Activated CD4-positive, alpha-beta T cell treated with anti-CD3 and anti-CD28 coated beads for 36 hours (primary cell): ENCODE measurements at regions not wholly inside any gene's neighbourhood (a gene's known extent, or its start where the extent isn't known, plus 50 kb on each side); places are given as distances from the start of the nearest gene placed in this dataset.
A peak's percentile ranks its signal among the peaks of the same experiment; 100 is the strongest.

Experiments used
- ATAC-seq: fragments of 200-7000 bp; cut with Tn5 transposase; one replicate; pipeline ENCODE4 v1.10.0; 2021; ENCODE audit warnings: mild to moderate bottlenecking, moderate library complexity
- CTCF ChIA-PET: fragments of 350-600 bp; sonication (Branson Sonifier 250); formaldehyde crosslinking; loops from one replicate; lab custom pipeline; 2021; ENCODE audit warnings: antibody characterized with exemption; lab: Charles Lee
- POLR2A ChIA-PET: fragments of 350-600 bp; sonication (Branson Sonifier 250); formaldehyde crosslinking; loops from one replicate; lab custom pipeline; 2021; ENCODE audit warnings: antibody characterized with exemption, inconsistent platforms; lab: Charles Lee
- DNase-seq: peaks from one replicate; pipeline ENCODE4 v3.0.0-alpha.2; 2020
- H3K27ac Mint-ChIP-seq: one replicate; pipeline ENCODE4 v1.8.0; 2021; ENCODE audit warnings: mixed read lengths
- H3K27me3 Mint-ChIP-seq: one replicate; pipeline ENCODE4 v1.8.0; 2021; ENCODE audit warnings: mixed read lengths
- H3K36me3 Mint-ChIP-seq: one replicate; pipeline ENCODE4 v1.8.0; 2021; ENCODE audit warnings: low read depth, mixed read lengths
- H3K4me1 Mint-ChIP-seq: one replicate; pipeline ENCODE4 v1.8.0; 2021; ENCODE audit warnings: mixed read lengths
- H3K4me3 Mint-ChIP-seq: one replicate; pipeline ENCODE4 v1.8.0; 2021; ENCODE audit warnings: mild to moderate bottlenecking, moderate library complexity, mixed read lengths
- H3K9me3 Mint-ChIP-seq: one replicate; pipeline ENCODE4 v1.8.0; 2021; ENCODE audit warnings: low read depth, mixed read lengths
- intact Hi-C, 2 experiments: fragments of 100-400 bp; cut with DNase I in 1 of 2; cut with micrococcal nuclease in 1 of 2; formaldehyde crosslinking; loops; one replicate each; pipeline versions ENCODE4 v1.14.2 to v1.15.1; 2022 to 2024; cut with DNase I, micrococcal nuclease

- intact Hi-C loops: no loop called here
- ChIA-PET CTCF (interaction anchor here (1.1 to 2.1 kb wide), 2 partner anchors 11 to 43 kb away, joined by 3 to 5 read pairs; no protein-coding TSS in a partner anchor), POLR2A (no interaction called here)
- H3K27ac Mint-ChIP-seq: no peak overlapping the region
- no peaks in the 10 kb centered on the region for H3K9me3 Mint-ChIP-seq
- H3K36me3 Mint-ChIP-seq: no peaks in the 10 kb centered on the region
- ATAC-seq: no peak
- H3K27me3 Mint-ChIP-seq: no peaks in the 10 kb centered on the region
- no peak for DNase-seq
- H3K4me1 Mint-ChIP-seq: no peaks in the 10 kb centered on the region
- no peak overlapping the region for H3K4me3 Mint-ChIP-seq
Observed at GRCh38 chr7:35581605-35582210, 113.2 kb downstream of the HERPUD2 start.

- H3K27ac Mint-ChIP-seq: no peak overlapping the region
- H3K9me3 Mint-ChIP-seq: no peaks in the 10 kb centered on the region
- ATAC-seq (no peak), DNase-seq (no peak)
- no peaks in the 10 kb centered on the region for H3K4me1 Mint-ChIP-seq
- no peaks in the 10 kb centered on the region for H3K36me3 Mint-ChIP-seq
- ChIA-PET POLR2A (no interaction called here), CTCF (no interaction called here)
- intact Hi-C loops: no loop called here
- H3K4me3 Mint-ChIP-seq: no peak overlapping the region
- H3K27me3 Mint-ChIP-seq: no peaks in the 10 kb centered on the region
Observed at GRCh38 chr7:35576031-35576573, 118.8 kb downstream of the HERPUD2 start.

- CTCF ChIA-PET: interaction anchor here (0.7 to 1.0 kb wide), 2 partner anchors 12 to 41 kb away, joined by 3 read pairs; no protein-coding TSS in a partner anchor
- DNase-seq: no peak
- H3K27me3 Mint-ChIP-seq: peaks cover 3% of the 10 kb centered on the region
Observed at GRCh38 chr7:35571611-35572240, 123.2 kb downstream of the HERPUD2 start.

GRCh38 chr7:35570937-35571336 lies 124.0 kb downstream of the HERPUD2 start:
- CTCF ChIA-PET: no interaction called here
- no peaks in the 10 kb centered on the region for H3K36me3 Mint-ChIP-seq
- DNase-seq (no peak), ATAC-seq (no peak)
- H3K4me3 Mint-ChIP-seq: no peak overlapping the region
- H3K9me3 Mint-ChIP-seq: no peaks in the 10 kb centered on the region
- POLR2A ChIA-PET: no interaction called here
- H3K27ac Mint-ChIP-seq: no peak overlapping the region
- H3K27me3 Mint-ChIP-seq: peaks cover 3% of the 10 kb centered on the region
- intact Hi-C loops: no loop called here
- H3K4me1 Mint-ChIP-seq: no peaks in the 10 kb centered on the region

More at GRCh38 chr7:35571611-35572240, 123.2 kb downstream of the HERPUD2 start:
- no peak overlapping the region for H3K4me3 Mint-ChIP-seq
- POLR2A ChIA-PET: no interaction called here
- intact Hi-C loops: no loop called here
- no peaks in the 10 kb centered on the region for H3K36me3 Mint-ChIP-seq
- H3K9me3 Mint-ChIP-seq: no peaks in the 10 kb centered on the region
- H3K27ac Mint-ChIP-seq: no peak overlapping the region
- no peak for ATAC-seq
- no peaks in the 10 kb centered on the region for H3K4me1 Mint-ChIP-seq

GRCh38 chr7:35565927-35566326 lies 129.0 kb downstream of the HERPUD2 start:
- ChIA-PET CTCF (interaction anchor here (0.5 kb wide), 1 partner anchor 25 kb away, joined by 3 read pairs; no protein-coding TSS in a partner anchor), POLR2A (no interaction called here)
- H3K9me3 Mint-ChIP-seq: no peaks in the 10 kb centered on the region
- intact Hi-C loops: no loop called here
- H3K27me3 Mint-ChIP-seq: peaks cover 10% of the 10 kb centered on the region
- no peak overlapping the region for H3K4me3 Mint-ChIP-seq
- no peaks in the 10 kb centered on the region for H3K36me3 Mint-ChIP-seq
- no peak for DNase-seq
- no peaks in the 10 kb centered on the region for H3K4me1 Mint-ChIP-seq
- no peak for ATAC-seq
- H3K27ac Mint-ChIP-seq: no peak overlapping the region

GRCh38 chr7:35558841-35559240 lies 136.1 kb downstream of the HERPUD2 start:
- intact Hi-C loops: no loop called here
- DNase-seq: no peak
- ChIA-PET CTCF (no interaction called here), POLR2A (no interaction called here)
- Mint-ChIP-seq H3K9me3 (no peaks in the 10 kb centered on the region), H3K4me3 (no peak overlapping the region), H3K36me3 (no peaks in the 10 kb centered on the region), H3K27me3 (peaks cover 3% of the 10 kb centered on the region), H3K27ac (no peak overlapping the region), H3K4me1 (no peaks in the 10 kb centered on the region)
- no peak for ATAC-seq

- ATAC-seq: no peak
- intact Hi-C loops: no loop called here
- CTCF ChIA-PET: no interaction called here
- Mint-ChIP-seq H3K27ac (no peak overlapping the region), H3K36me3 (no peaks in the 10 kb centered on the region), H3K4me1 (no peaks in the 10 kb centered on the region), H3K4me3 (no peak overlapping the region), H3K9me3 (no peaks in the 10 kb centered on the region), H3K27me3 (peaks cover 5% of the 10 kb centered on the region)
- no peak for DNase-seq
- POLR2A ChIA-PET: no interaction called here
Observed at GRCh38 chr7:35556515-35557471, 138.1 kb downstream of the HERPUD2 start.

- no peak for DNase-seq
- intact Hi-C loops: no loop called here
- Mint-ChIP-seq H3K27ac (no peak overlapping the region), H3K4me3 (no peak overlapping the region), H3K4me1 (no peaks in the 10 kb centered on the region), H3K27me3 (peaks cover 5% of the 10 kb centered on the region), H3K9me3 (no peaks in the 10 kb centered on the region), H3K36me3 (no peaks in the 10 kb centered on the region)
- POLR2A ChIA-PET: no interaction called here
- peak; percentile 97 for ATAC-seq
- CTCF ChIA-PET: interaction anchor here (1.5 kb wide), 1 partner anchor 36 kb away, joined by 3 read pairs; no protein-coding TSS in a partner anchor
Observed at GRCh38 chr7:35555934-35556333, 139.0 kb downstream of the HERPUD2 start.

- POLR2A ChIA-PET: no interaction called here
- Mint-ChIP-seq H3K4me1 (no peaks in the 10 kb centered on the region), H3K27me3 (peaks cover 5% of the 10 kb centered on the region), H3K4me3 (no peak overlapping the region), H3K36me3 (no peaks in the 10 kb centered on the region), H3K27ac (no peak overlapping the region), H3K9me3 (no peaks in the 10 kb centered on the region)
- DNase-seq (no peak), ATAC-seq (no peak)
- CTCF ChIA-PET: interaction anchor here (1.5 kb wide), 1 partner anchor 35 kb away, joined by 3 read pairs; no protein-coding TSS in a partner anchor
- intact Hi-C loops: no loop called here
Observed at GRCh38 chr7:35555386-35555785, 139.5 kb downstream of the HERPUD2 start.

GRCh38 chr7:35553519-35553918 lies 141.4 kb downstream of the HERPUD2 start:
- Mint-ChIP-seq H3K36me3 (no peaks in the 10 kb centered on the region), H3K4me1 (no peaks in the 10 kb centered on the region), H3K27ac (no peak overlapping the region), H3K27me3 (peaks cover 5% of the 10 kb centered on the region), H3K9me3 (no peaks in the 10 kb centered on the region), H3K4me3 (no peak overlapping the region)
- ChIA-PET CTCF (interaction anchor here (1.2 kb wide), 1 partner anchor 8 kb away, joined by 3 read pairs; no protein-coding TSS in a partner anchor), POLR2A (no interaction called here)
- intact Hi-C loops: no loop called here
- ATAC-seq (no peak), DNase-seq (no peak)

GRCh38 chr7:35552691-35553090 lies 142.2 kb downstream of the HERPUD2 start:
- DNase-seq: no peak
- ChIA-PET CTCF (no interaction called here), POLR2A (no interaction called here)
- Mint-ChIP-seq H3K4me3 (no peak overlapping the region), H3K4me1 (no peaks in the 10 kb centered on the region), H3K27ac (no peak overlapping the region), H3K27me3 (peaks cover 5% of the 10 kb centered on the region), H3K36me3 (no peaks in the 10 kb centered on the region), H3K9me3 (no peaks in the 10 kb centered on the region)
- ATAC-seq: no peak
- intact Hi-C loops: no loop called here
